Stomach (tissue), 4 donors: ENCODE measurements at regions not wholly inside any gene's neighbourhood (a gene's known extent, or its start where the extent isn't known, plus 50 kb on each side); places are given as distances from the start of the nearest gene placed in this dataset.

Experiments
- CTCF ChIP-seq, 7 experiments: fragments of 450-650 bp in 4 of 7; fragments of 200-600 bp in 3 of 7; sonication (generic) in 3 of 7; IDR thresholded peaks; one replicate each; pipeline ENCODE4 v1.5.1; 2016 to 2019; ENCODE audit warnings: antibody characterized with exemption in 7 of 7, control low read depth in 2 of 7, mild to moderate bottlenecking in 1 of 7
- EP300 ChIP-seq: sonication (generic); formaldehyde crosslinking; IDR thresholded peaks from one replicate; pipeline ENCODE4 v1.6.1; 2017; ENCODE audit warnings: antibody characterized with exemption
- POLR2A ChIP-seq, 4 donors: fragments of 450-650 bp; IDR thresholded peaks; one replicate each; pipeline ENCODE4 v1.6.1; 2016; ENCODE audit warnings: antibody characterized with exemption in 4 of 4, control low read depth in 2 of 4, mild to moderate bottlenecking in 1 of 4, moderate library complexity in 1 of 4

- TF ChIP-seq CTCF (IDR thresholded peaks at IDR 0.05) (no peak), POLR2A (IDR thresholded peaks at IDR 0.05) (no peak), EP300 (no peak)
Observed at GRCh38 chr1:212514782-212515181, 82.1 kb downstream of the NENF start.
